HG02852 (cell line): ENCODE measurements at regions not wholly inside any gene's neighbourhood (a gene's known extent, or its start where the extent isn't known, plus 50 kb on each side); places are given as distances from the start of the nearest gene placed in this dataset.

Source experiments
- ATAC-seq: cut with Tn5 transposase; IDR thresholded peaks from one replicate; pipeline ENCODE4 v1.9.1; 2021; ENCODE audit warnings: mild to moderate bottlenecking, moderate library complexity; ENCODE audit not compliant: unreplicated experiment

GRCh38 chr15:95865330-95865739 is 465.2 kb upstream of the NR2F2 start:
- ATAC-seq = no peak

GRCh38 chr15:95866711-95867440 is 463.6 kb upstream of the NR2F2 start:
- ATAC-seq = no peak

- no peak for ATAC-seq
These were observed 462.1 kb upstream of the NR2F2 start for GRCh38 chr15:95868450-95868849.

GRCh38 chr15:95868970-95869369 is 461.5 kb upstream of the NR2F2 start:
- no peak for ATAC-seq

- no peak for ATAC-seq
These were observed 460.6 kb upstream of the NR2F2 start for GRCh38 chr15:95869920-95870319.

GRCh38 chr15:95872366-95872771 is 458.1 kb upstream of the NR2F2 start:
- no peak for ATAC-seq

GRCh38 chr15:95874637-95875036 is 455.9 kb upstream of the NR2F2 start:
- no peak for ATAC-seq

- no peak for ATAC-seq
These were observed 455.3 kb upstream of the NR2F2 start for GRCh38 chr15:95875121-95875643.

GRCh38 chr15:95880031-95880570 is 450.4 kb upstream of the NR2F2 start:
- ATAC-seq = peak; percentile 15

GRCh38 chr15:95880630-95881029 is 449.9 kb upstream of the NR2F2 start:
- peak; percentile 46 for ATAC-seq

- ATAC-seq = no peak
These were observed 447.4 kb upstream of the NR2F2 start for GRCh38 chr15:95883064-95883463.

GRCh38 chr15:95884276-95884675 is 446.2 kb upstream of the NR2F2 start:
- no peak for ATAC-seq

- no peak for ATAC-seq
These were observed 442.7 kb upstream of the NR2F2 start for GRCh38 chr15:95887666-95888390.

- no peak for ATAC-seq
These were observed 441.7 kb upstream of the NR2F2 start for GRCh38 chr15:95888762-95889161.

GRCh38 chr15:95894407-95894956 is 436.0 kb upstream of the NR2F2 start:
- no peak for ATAC-seq

- no peak for ATAC-seq
These were observed 435.0 kb upstream of the NR2F2 start for GRCh38 chr15:95895508-95895907.

GRCh38 chr15:95897651-95898050 is 432.8 kb upstream of the NR2F2 start:
- ATAC-seq = no peak

- ATAC-seq = no peak
These were observed 431.7 kb upstream of the NR2F2 start for GRCh38 chr15:95898761-95899160.

- ATAC-seq = no peak
These were observed 429.2 kb upstream of the NR2F2 start for GRCh38 chr15:95901271-95901670.

GRCh38 chr15:95902606-95903005 is 427.9 kb upstream of the NR2F2 start:
- ATAC-seq = no peak

GRCh38 chr15:95903352-95903751 is 427.1 kb upstream of the NR2F2 start:
- ATAC-seq = no peak
